NCI-H446 (cell line): ENCODE measurements at regions not wholly inside any gene's neighbourhood (a gene's known extent, or its start where the extent isn't known, plus 50 kb on each side); places are given as distances from the start of the nearest gene placed in this dataset.
"Not testable (repeated sequence)": the region's sequence is repeated elsewhere in the genome, so short reads cannot be mapped to it uniquely, and the experiment has no call there.

ENCODE experiments used
- DNase-seq, 2 experiments: peaks; one replicate each; lab custom pipeline; 2025; lab: John Stamatoyannopoulos, UW

- no peak for DNase-seq
These were observed 111.5 kb downstream of the NPY start for GRCh38 chr7:24395512-24395911.

GRCh38 chr7:24396387-24396786, 112.4 kb downstream of the NPY start:
- DNase-seq = not testable (repeated sequence)

GRCh38 chr7:24401628-24402593, 117.9 kb downstream of the NPY start:
- DNase-seq = peak in 1 of 2 experiments; percentile 29

- no peak for DNase-seq
These were observed 118.7 kb downstream of the NPY start for GRCh38 chr7:24402655-24403054.

GRCh38 chr7:24403557-24403956, 119.6 kb downstream of the NPY start:
- no peak for DNase-seq

GRCh38 chr7:24404315-24404714, 120.3 kb downstream of the NPY start:
- DNase-seq = no peak

- DNase-seq = no peak
These were observed 121.0 kb downstream of the NPY start for GRCh38 chr7:24405002-24405401.

GRCh38 chr7:24406053-24406788, 122.2 kb downstream of the NPY start:
- no peak for DNase-seq

- no peak for DNase-seq
These were observed 122.9 kb downstream of the NPY start for GRCh38 chr7:24406789-24407299.

- DNase-seq = no peak
These were observed 124.0 kb downstream of the NPY start for GRCh38 chr7:24407965-24408364.

GRCh38 chr7:24408798-24409430, 124.9 kb downstream of the NPY start:
- no peak for DNase-seq

GRCh38 chr7:24409431-24410024, 125.5 kb downstream of the NPY start:
- no peak for DNase-seq

GRCh38 chr7:24411226-24411625, 127.2 kb downstream of the NPY start:
- DNase-seq = no peak

GRCh38 chr7:24417526-24418120, 133.6 kb downstream of the NPY start:
- no peak for DNase-seq

- no peak for DNase-seq
These were observed 135.1 kb downstream of the NPY start for GRCh38 chr7:24419077-24419476.

GRCh38 chr7:24419511-24419910, 135.5 kb downstream of the NPY start:
- DNase-seq = no peak

GRCh38 chr7:24422441-24423010, 138.5 kb downstream of the NPY start:
- DNase-seq = no peak

- no peak for DNase-seq
These were observed 141.7 kb downstream of the NPY start for GRCh38 chr7:24425664-24426063.

- no peak for DNase-seq
These were observed 143.1 kb downstream of the NPY start for GRCh38 chr7:24427048-24427447.

GRCh38 chr7:24428676-24429075, 144.6 kb upstream of the PALS2 start:
- DNase-seq = no peak

- DNase-seq = no peak
These were observed 140.6 kb upstream of the PALS2 start for GRCh38 chr7:24432677-24433076.
